Kidney tubule cell (primary cell): ENCODE measurements at regions not wholly inside any gene's neighbourhood (a gene's known extent, or its start where the extent isn't known, plus 50 kb on each side); places are given as distances from the start of the nearest gene placed in this dataset.

Source experiments
- DNase-seq: peaks from one replicate; pipeline ENCODE4 v3.0.0-alpha.2; 2018; ENCODE audit warnings: low spot score

DNA sequence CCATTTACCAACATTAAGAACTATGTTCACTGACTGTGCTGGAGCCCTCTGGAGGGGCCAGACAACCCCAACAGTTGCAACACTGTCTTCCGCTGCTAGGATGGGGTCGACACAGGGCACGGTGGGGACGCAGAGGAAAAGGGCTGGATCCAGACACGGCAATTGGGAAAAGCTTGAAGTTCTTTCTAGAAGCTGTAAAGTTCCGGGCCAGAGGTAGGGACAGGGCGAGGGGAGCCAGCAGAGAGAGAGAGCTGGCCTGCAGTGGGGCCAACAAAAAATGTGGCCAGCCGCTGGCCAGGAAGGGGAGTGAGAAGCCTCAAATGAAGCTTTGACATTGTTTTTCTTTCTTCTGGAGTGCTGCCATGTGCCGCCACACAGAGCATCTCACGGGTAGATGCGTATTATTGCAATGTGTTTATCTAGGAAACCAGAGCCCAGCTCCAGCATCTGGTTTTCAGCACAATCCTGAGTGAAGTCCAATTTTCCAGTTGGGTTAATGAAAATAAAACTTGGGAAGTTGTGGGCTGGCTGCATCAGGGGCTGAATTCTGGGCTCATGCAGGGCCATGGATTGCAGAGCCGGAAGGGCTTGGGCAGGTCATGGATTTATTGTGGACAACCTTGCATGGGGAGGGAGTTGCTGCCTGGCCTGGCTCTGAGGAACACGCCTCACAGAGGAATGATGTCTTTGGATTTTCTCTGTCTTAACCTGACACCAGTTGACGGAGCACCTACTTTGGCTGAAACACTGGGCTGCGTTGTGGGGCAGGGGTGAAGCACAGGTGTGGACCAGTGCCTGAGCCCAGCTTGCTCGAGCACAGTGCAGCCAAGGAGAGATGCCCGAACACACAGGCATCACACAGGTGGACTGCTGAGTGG lies 67.6 kb upstream of the AMPD3 start:
- DNase-seq: no peak

DNA sequence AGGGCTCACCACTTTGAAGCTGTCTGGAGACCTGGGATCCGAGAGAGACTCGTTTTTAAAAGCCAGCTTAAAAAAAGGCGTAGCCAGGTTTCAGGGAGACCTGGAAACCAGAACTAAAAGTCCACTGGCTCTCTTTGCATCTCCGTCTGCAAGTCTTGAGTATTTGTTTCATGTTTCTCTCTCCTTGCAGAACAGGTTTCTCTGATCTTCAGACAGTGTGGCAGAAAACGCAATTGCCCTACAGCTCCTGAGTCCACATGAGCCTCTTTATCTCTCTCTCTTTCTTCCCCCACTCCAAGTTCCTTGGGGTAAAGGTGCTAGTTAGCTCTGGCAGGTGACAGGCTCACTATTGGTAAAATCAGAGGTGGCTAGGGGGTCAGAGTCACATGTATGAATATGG lies 67.0 kb upstream of the AMPD3 start:
- no peak for DNase-seq

DNA sequence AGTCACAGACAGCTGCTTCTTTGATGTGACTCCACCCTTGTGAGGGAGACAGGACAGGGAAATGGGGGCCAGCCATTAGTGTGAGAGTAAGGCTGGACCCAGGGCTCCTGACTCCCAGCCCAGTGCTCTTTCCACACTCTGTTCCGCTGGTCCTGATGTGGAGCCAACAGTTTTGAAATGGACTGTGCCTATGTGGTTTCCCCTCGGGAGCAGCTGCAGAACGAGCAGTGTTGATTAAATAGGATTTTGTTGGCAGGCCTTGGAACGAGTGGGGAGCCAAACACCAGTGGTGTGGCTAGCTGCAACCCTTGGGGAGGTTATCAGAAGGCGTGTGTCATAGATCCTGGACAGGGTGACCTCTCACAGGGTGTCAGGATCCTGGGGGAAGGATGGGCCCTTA lies 66.5 kb upstream of the AMPD3 start:
- no peak for DNase-seq

DNA sequence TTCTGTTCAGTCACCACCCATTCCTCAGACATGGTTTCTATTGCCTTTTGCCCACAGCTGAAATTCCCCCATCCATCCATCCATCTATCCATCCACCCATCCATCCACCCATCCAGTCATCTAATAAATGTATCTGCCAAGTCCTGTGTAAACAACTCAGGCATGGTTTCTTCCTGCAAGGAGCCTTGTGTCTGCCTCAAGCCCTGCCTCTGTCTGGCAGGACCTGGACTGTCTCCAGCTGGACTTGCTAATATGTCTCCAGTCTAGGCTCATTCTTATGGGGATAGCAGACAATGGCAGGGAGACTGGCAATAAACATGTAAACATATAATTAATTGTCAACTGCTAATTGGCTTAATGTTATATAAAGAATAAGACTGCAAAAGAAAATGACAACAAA lies 64.7 kb upstream of the AMPD3 start:
- no peak for DNase-seq

DNA sequence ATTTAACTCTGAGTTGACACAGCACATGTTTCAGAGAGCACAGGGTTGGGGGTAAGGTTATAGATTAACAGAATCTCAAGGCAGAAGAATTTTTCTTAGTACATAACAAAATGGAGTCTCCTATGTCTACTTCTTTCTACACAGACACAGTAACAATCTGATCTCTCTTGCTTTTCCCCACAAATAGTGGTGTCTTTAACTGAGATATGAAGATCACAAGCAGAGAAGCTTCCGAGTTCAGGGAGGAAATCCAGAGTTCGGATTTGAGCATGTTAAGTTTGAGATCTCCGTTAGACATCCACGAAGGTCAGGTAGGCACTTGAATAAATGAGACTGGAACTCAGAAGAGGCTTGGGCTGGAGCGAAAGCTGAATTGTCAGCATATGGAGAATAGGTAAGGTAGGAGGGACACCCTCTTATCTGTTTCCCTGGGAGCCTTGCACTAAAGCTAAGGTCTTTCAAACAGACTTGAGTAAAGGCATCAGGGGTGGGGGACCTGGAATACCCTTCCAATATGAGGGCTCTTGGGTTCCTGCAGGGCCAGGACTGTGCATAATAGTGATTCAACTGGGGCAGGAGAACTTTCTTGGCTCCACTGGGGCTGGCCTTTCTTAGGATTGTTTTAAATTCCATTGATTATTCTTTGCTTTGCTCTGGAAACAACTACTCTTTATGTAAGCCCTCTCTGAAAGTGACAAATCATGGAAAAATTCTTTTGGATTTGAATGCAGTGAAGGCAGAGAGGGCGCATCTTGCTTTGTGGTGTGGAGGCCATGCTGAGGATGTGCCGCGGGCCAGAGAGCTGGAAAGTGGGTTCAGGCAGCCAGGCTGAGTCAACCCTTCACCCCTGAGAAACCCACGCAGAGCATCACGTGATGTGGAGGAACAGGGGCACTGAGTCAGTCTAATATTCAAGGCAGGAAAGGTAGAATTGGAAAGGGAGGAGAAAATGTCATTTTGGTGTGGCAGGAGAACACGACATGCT lies 62.7 kb upstream of the AMPD3 start:
- DNase-seq: no peak

DNA sequence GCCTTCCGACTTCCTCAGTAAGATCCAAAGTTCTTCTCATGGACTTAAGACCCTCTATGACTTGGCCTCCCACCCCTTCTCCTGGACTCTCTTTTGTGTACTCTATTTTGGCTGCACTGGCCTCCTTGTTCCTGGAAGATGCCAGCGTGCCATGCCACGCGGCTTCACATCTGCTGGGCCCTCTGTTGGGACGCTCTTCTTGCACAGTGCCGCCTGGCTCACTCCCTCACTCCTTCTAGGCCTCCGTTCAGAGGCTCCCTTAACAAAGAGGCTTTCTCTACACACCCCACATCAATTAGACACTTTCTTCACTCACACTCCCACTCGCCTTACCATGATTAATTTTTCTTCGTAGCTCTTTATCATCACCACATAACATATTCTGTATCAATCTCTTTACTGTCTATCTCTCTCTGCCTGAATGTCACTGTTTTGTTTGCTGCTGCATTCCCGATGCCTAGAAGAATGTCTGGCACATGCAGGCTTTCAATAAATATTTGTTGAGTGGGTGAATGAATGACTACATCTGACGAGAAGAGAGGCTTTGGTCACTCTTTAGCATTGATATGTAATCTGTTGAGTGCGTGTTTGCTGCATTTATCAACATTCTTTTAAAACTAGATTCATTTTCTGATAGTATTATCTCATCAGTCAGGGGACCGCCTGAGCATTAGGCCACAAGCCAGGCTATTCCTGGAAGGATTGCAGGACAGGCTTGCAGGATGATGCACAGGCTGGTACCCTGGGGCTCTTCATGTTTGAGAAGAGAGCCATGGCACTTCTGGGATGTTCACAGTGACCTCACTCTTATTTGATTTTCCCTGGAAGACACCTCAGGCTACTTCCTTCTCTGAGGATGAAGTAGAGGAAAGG lies 60.6 kb upstream of the AMPD3 start:
- DNase-seq: peak; percentile 58

DNA sequence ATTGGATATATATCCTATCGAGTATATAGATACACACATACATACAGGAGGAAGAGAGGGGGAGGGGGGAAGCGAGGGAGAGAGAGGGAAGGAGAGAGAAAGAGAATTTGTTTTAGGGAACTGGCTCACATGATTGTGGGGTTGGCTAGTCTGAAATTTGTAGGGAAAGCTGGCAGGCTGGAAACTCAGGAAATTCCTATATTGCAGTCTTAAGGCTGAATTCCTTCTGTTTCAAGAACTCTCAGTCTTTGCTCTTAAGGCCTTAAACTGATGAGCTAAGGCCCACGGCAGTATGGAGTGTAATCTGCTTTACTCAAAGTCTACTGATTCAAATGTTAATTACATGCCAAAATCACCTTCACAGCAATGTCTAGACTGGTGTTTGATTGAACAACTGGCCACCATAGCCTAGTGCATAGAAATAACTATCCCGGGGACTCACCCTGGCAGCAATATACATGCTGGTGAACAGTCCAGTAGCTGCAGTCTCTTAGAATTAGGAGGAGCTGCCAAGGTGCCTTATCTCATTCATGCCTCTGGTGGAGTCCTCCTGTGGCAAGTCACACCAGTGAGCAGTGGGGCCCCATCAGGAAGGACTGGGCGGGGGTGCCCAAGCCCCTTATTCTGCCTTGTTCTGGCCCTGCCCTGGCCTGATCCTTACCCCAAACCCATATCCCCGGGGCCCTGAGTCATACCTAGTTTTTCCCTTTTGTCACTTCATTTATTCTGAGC lies 59.7 kb upstream of the AMPD3 start:
- DNase-seq: no peak

DNA sequence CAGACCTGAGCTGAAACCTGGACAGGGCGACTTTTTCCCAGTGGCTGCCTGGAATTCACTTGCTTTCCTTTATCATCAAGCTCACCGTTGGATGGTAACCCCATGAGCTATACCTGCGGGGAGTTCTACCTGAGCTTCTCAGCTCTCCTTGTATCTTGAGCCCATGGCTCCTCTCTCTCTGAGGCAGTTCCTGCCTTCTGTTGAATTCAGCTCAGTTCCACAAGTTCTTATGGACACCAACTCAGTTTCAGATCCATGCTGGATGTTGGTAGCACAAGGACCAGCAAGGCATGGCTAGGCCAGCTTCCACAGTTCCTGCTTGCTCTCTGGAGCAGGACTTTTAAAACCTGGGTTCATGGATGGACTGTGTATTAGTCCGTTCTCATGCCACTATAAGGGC lies 58.3 kb upstream of the AMPD3 start:
- no peak for DNase-seq

DNA sequence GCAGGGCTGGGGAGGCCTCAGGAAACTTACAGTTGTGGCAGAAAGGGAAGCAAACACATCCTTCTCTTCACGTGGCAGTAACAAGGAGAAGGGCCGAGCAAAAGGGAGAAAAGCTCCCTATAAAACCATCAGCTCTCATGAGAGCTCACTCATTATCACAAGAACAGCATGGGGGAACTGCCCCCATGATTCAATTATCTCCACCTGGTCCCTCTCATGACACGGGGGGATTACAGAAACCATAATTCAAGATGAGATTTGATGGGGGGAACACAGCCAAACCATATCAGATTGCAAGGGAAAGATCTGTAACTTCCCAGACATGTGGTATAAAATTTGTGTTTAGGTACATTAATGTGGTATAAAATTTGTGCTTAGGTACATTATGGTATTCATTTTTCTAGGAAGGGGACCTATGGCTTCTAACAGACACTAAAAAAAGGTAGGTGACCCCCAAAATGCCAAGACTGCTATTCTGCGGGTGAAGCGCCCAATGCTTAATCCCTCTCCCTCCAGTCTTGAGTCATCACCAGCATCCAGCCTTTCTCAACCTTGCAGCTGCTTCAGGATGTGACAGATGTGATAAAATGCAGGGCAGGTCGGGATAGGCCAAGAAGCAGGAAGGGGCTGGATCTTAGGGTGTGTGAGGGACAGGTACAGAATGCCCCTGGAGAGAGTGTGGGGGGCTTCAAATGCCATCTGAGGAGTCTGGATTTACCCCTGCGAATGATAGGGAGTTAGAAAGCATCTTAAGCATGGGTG lies 57.7 kb upstream of the AMPD3 start:
- DNase-seq: no peak

DNA sequence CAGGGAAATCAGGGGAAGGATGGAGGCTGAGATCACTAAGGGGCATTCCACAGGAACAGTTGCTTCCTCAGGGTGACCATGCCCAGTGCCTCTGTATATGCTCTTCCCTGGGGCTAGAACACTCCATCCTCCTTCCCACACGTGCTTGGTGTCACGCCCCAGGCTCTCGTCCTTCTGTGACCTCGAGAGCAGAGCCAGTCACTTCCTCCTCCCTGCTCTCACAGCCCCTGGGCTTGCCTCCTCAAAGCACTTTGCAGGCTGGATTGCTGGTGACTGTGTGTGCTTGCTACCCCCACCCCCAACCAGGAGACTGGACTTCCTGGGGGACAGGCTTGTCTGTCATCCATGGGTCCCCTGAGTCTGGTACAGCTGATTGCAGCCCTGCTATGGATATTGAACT lies 56.5 kb upstream of the AMPD3 start:
- peak; percentile 44 for DNase-seq

DNA sequence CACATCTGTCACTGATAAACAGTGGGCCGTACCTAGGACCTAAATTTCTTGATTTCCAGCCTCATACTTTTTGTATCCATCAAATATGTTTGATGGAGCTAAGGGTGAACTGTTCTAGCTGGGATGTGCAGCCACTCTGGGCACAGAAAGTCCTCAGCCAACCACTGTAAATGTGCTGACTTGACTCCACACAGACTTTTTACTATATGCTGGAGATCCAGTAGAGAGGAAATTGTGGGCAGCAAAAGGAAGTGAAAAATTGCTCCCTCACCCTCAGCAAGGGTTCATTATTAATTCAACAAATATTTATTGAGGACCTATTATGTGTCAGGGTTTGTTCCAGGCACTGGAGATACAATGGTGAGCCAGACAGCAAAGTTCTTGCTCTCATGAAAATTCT lies 54.2 kb upstream of the AMPD3 start:
- DNase-seq: no peak

DNA sequence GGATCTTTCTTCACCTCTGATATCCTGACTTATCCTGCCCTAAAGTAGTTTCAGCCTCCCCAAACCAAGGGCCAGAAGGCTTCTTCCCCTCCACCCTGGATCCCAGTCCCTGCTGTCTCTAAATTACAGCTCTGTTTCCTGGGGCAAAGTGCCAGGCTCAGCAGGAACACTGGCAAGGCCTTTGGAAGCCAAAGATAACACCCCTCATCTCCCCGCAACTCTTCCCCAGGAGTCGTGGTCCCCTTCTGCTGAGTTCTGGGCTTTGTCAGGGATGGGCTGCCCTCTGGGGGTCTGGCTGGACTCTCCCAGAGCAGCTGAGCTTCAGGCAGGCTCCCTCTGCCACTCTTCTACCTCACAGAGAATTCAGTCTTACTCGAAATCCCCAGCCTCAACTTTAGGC lies 53.8 kb upstream of the AMPD3 start:
- no peak for DNase-seq

DNA sequence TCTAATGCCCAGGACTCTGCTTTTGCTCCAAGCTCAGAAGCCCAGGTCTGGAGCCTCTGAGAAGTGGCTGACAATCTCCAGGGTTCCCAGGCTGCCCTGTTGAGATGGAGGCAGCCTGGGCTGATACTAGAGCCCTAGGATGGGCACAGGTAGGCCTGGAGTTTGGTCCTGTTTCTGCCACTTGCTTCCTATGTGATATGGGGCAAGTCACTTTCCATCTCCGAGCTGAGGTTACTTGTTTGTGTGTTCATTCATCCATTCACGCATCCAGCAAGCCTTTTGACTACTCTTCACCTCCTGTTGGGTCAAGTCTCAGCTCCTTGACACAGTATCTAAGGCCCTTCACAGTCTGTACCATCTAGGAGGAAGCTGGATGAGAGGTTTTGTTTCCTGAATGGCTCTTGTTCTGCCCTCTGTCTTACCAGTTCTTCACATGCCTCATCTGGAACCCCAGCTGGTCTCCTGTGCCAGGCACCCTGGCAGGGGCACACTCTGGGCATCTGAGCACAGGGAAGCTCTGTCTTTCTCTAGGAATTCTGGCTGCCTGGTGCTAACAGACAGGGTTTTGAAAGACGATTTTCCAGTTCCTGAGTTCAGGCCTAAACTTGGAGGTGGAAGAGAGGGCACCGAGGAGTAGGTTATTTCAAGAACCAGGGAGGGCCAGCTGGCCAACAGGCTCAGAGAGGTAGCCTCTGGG lies 53.2 kb upstream of the AMPD3 start:
- no peak for DNase-seq
